22Rv1 (cell line): ENCODE measurements at regions not wholly inside any gene's neighbourhood (a gene's known extent, or its start where the extent isn't known, plus 50 kb on each side); places are given as distances from the start of the nearest gene placed in this dataset.

Source experiments
- CTCF ChIP-seq: fragments of 450-650 bp; IDR thresholded peaks from 2 replicates; pipeline ENCODE4 v1.5.1; 2017; ENCODE audit warnings: mild to moderate bottlenecking
- ZFX ChIP-seq: fragments of 450-650 bp; IDR thresholded peaks from 2 replicates; pipeline ENCODE4 v1.6.1; 2017; ENCODE audit warnings: antibody characterized with exemption, borderline replicate concordance

DNA sequence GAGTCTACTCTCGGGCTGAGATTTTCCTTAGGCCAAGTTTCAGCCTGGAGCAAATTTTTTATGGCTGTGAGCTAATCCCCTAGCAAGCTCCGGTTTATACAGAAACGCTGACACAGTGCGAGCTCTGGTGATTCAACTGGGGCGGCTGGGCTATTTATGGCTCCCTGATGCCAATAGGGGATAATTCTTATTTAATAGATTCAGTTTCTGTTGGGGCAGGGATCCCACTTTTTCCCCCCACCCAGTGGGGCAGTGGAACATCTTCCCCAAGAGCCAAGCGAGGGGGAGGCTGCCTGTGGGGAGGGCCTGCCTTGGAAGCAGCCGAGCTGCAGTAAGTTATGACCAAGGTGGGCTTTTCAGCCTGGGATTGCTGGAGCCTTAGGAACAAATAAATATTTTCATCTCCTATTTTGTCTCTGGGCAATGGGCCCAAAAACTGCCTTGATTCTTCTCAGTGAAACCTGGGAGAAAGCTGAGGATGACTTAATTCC lies 129.1 kb downstream of the MACROH2A1 start:
- no peak for TF ChIP-seq CTCF
- no peak for TF ChIP-seq ZFX
